Upper lobe of left lung (tissue), 6 donors: ENCODE measurements at regions not wholly inside any gene's neighbourhood (a gene's known extent, or its start where the extent isn't known, plus 50 kb on each side); places are given as distances from the start of the nearest gene placed in this dataset.

Experiments used
- ATAC-seq, 2 donors: fragments of 200-7000 bp; cut with Tn5 transposase; one replicate each; pipeline ENCODE4 v1.9.1; 2022; ENCODE audit warnings: mild to moderate bottlenecking in 2 of 2, moderate library complexity in 2 of 2; ENCODE audit not compliant: low FRiP score in 2 of 2
- DNase-seq, 2 donors: peaks; one replicate each; pipeline ENCODE4 v3.0.0-alpha.2; 2019 to 2020
- H3K27ac ChIP-seq, 4 donors: fragments of 200-600 bp; sonication (generic); one replicate each; pipeline ENCODE4 v1.5.1; 2016 to 2019
- H3K27me3 ChIP-seq, 4 donors: fragments of 200-600 bp; sonication (generic); one replicate each; pipeline ENCODE4 v1.5.1; 2017 to 2019
- H3K36me3 ChIP-seq, 4 donors: fragments of 200-600 bp; sonication (generic); one replicate each; pipeline ENCODE4 v1.5.1; 2016 to 2019
- H3K4me1 ChIP-seq, 4 donors: fragments of 200-600 bp; sonication (generic); one replicate each; pipeline ENCODE4 v1.5.1; 2018 to 2019
- H3K4me3 ChIP-seq, 4 donors: fragments of 200-600 bp; sonication (generic); one replicate each; pipeline ENCODE4 v1.5.1; 2017 to 2019; ENCODE audit warnings: mild to moderate bottlenecking in 2 of 4, moderate library complexity in 1 of 4
- H3K9me3 ChIP-seq, 4 donors: fragments of 200-600 bp; sonication (generic); one replicate each; pipeline ENCODE4 v1.5.1; 2018 to 2019
- CTCF ChIP-seq, 6 experiments: fragments of 450-650 bp in 4 of 6; fragments of 200-600 bp in 2 of 6; sonication (generic) in 2 of 6; IDR thresholded peaks; one replicate each; pipeline ENCODE4 v1.5.1; 2016 to 2019; ENCODE audit warnings: antibody characterized with exemption in 6 of 6
- EP300 ChIP-seq, 4 donors: sonication (generic); formaldehyde crosslinking; IDR thresholded peaks; one replicate each; pipeline ENCODE4 v1.5.1; 2017; ENCODE audit warnings: antibody characterized with exemption in 4 of 4, control low read depth in 2 of 4
- POLR2A ChIP-seq, 4 donors: fragments of 450-650 bp; IDR thresholded peaks; one replicate each; pipeline ENCODE4 v1.5.1; 2016 to 2017; ENCODE audit warnings: antibody characterized with exemption in 4 of 4, mild to moderate bottlenecking in 2 of 4
- POLR2AphosphoS5 ChIP-seq, 2 donors: sonication (generic); formaldehyde crosslinking; IDR thresholded peaks; one replicate each; pipeline ENCODE4 v1.5.1; 2017; ENCODE audit warnings: antibody characterized with exemption in 2 of 2
- WGBS, 2 donors: methylation state at CpG; one replicate each; pipeline ENCODE4 v1.1.5; 2017 to 2018; 5-methylcytosine and 5-hydroxymethylcytosine counted together
- donor health status: DM: no; HTN: no; CAD: no; lungs with moderate emphysema.
- donor health status: DM: no; HTN: yes; CAD: no; lungs with severe emphysema.

- ATAC-seq (no peak), DNase-seq (no peak)
- Histone ChIP-seq H3K4me3 (no peak overlapping the region), H3K27ac (no peak overlapping the region), H3K27me3 (no peaks in the 10 kb centered on the region), H3K36me3 (no peaks in the 10 kb centered on the region), H3K9me3 (no peaks in the 10 kb centered on the region), H3K4me1 (no peaks in the 10 kb centered on the region)
- TF ChIP-seq EP300 (IDR thresholded peaks at IDR 0.05) (no peak), POLR2A (IDR thresholded peaks at IDR 0.05) (no peak), POLR2AphosphoS5 (IDR thresholded peaks at IDR 0.05) (no peak), CTCF (IDR thresholded peaks at IDR 0.05) (no peak)
- 53 to 69% methylated on average over 2 of the region's 2 CpGs for WGBS, 2 donors
Observed at GRCh38 chr2:114049826-114050225, 159.9 kb downstream of the ACTR3 start.

- Histone ChIP-seq H3K9me3 (no peaks in the 10 kb centered on the region), H3K4me1 (no peaks in the 10 kb centered on the region), H3K27me3 (no peaks in the 10 kb centered on the region), H3K36me3 (no peaks in the 10 kb centered on the region), H3K4me3 (no peak overlapping the region), H3K27ac (no peak overlapping the region)
- DNase-seq (no peak), ATAC-seq (no peak)
- TF ChIP-seq POLR2AphosphoS5 (IDR thresholded peaks at IDR 0.05) (no peak), CTCF (IDR thresholded peaks at IDR 0.05) (no peak), EP300 (IDR thresholded peaks at IDR 0.05) (no peak), POLR2A (IDR thresholded peaks at IDR 0.05) (no peak)
- WGBS, 2 donors = 80 to 83% methylated on average over 6 of the region's 6 CpGs
Observed at GRCh38 chr2:114056294-114057143, 166.6 kb downstream of the ACTR3 start.

GRCh38 chr2:114057638-114058037, 167.7 kb downstream of the ACTR3 start:
- H3K4me3 ChIP-seq = no peak overlapping the region
- no peak overlapping the region for H3K27ac ChIP-seq
- no peak for DNase-seq
- no peaks in the 10 kb centered on the region for H3K27me3 ChIP-seq
- no peaks in the 10 kb centered on the region for H3K9me3 ChIP-seq
- H3K4me1 ChIP-seq = no peaks in the 10 kb centered on the region
- TF ChIP-seq EP300 (IDR thresholded peaks at IDR 0.05) (no peak), POLR2AphosphoS5 (IDR thresholded peaks at IDR 0.05) (no peak), CTCF (IDR thresholded peaks at IDR 0.05) (no peak), POLR2A (IDR thresholded peaks at IDR 0.05) (no peak)
- 78 to 83% methylated on average over 6 of the region's 6 CpGs for WGBS, 2 donors
- H3K36me3 ChIP-seq = no peaks in the 10 kb centered on the region
- ATAC-seq = no peak

- Histone ChIP-seq H3K27me3 (no peaks in the 10 kb centered on the region), H3K9me3 (no peaks in the 10 kb centered on the region), H3K27ac (no peak overlapping the region), H3K4me3 (no peak overlapping the region), H3K36me3 (no peaks in the 10 kb centered on the region), H3K4me1 (no peaks in the 10 kb centered on the region)
- TF ChIP-seq CTCF (IDR thresholded peaks at IDR 0.05) = no peak
- no peak for TF ChIP-seq POLR2A (IDR thresholded peaks at IDR 0.05)
- no peak for TF ChIP-seq EP300 (IDR thresholded peaks at IDR 0.05)
- no peak for TF ChIP-seq POLR2AphosphoS5 (IDR thresholded peaks at IDR 0.05)
- ATAC-seq (no peak), DNase-seq (no peak)
- WGBS, 2 donors = 86 to 97% methylated on average over 5 of the region's 5 CpGs
Observed at GRCh38 chr2:114061566-114062098, 171.7 kb downstream of the ACTR3 start.
